NB4 (cell line): ENCODE measurements at regions not wholly inside any gene's neighbourhood (a gene's known extent, or its start where the extent isn't known, plus 50 kb on each side); places are given as distances from the start of the nearest gene placed in this dataset.

Source experiments
- DNase-seq: peaks from one replicate; pipeline ENCODE4 v3.0.0; 2010; ENCODE audit warnings: low read depth
- H3K4me3 ChIP-seq: one replicate; pipeline ENCODE4 v1.5.1; 2011; ENCODE audit warnings: mild to moderate bottlenecking, low read depth, low read length, moderate library complexity
- MYC ChIP-seq: IDR thresholded peaks from 2 replicates; pipeline ENCODE4 v1.6.1; 2011; ENCODE audit warnings: low read depth, low read length
- POLR2A ChIP-seq: IDR thresholded peaks from 2 replicates; pipeline ENCODE4 v1.6.1; 2011; ENCODE audit warnings: mild to moderate bottlenecking; ENCODE audit not compliant: insufficient read length; ENCODE audit errors: extremely low read depth
- TF ChIP-seq, protein P1 (sequence below): IDR thresholded peaks from 2 replicates; pipeline ENCODE4 v1.6.1; 2011; ENCODE audit warnings: low read depth, low read length
- TF ChIP-seq, protein P2 (sequence below): IDR thresholded peaks from one replicate; pipeline ENCODE4 v1.5.1; 2012; ENCODE audit warnings: low read depth, low read length

DNA sequence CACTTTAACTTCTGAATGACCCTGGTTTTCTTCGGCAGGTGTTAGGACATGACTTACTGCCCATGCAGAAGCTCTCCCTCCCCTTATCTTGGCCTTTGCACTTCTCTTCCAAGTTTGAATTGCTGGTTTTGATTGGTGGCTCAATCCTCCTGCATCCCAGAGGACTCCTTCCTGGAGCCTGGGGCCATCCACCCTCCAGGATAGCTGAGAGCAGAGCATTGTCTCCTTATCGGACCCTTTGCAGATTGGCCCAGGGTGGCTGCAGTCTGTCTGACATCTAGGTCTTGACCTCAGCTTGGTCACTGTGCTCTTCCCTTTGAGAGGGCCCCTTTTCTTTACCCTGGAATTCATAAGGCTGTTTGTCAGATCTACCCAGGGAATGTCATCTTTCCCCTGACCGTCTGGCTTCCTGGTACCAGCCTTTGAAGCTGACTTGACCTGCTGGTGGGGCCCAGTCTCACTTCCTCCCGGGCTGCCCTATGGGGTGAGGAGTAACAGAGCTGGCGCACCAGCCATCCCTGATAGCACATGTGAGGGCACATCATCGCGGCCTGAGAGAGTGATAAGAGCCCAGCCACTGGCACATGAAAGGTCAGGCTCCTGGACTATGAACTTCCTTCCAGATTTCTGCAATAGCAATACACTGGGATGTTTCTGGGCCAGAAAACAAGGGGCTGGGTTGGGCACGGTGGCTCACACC is 172.9 kb upstream of the UBL3 start:
- no peak overlapping the region for H3K4me3 ChIP-seq
- DNase-seq = no peak
- TF ChIP-seq, protein P1, sequence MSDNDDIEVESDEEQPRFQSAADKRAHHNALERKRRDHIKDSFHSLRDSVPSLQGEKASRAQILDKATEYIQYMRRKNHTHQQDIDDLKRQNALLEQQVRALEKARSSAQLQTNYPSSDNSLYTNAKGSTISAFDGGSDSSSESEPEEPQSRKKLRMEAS = no peak
- TF ChIP-seq, protein P2, sequence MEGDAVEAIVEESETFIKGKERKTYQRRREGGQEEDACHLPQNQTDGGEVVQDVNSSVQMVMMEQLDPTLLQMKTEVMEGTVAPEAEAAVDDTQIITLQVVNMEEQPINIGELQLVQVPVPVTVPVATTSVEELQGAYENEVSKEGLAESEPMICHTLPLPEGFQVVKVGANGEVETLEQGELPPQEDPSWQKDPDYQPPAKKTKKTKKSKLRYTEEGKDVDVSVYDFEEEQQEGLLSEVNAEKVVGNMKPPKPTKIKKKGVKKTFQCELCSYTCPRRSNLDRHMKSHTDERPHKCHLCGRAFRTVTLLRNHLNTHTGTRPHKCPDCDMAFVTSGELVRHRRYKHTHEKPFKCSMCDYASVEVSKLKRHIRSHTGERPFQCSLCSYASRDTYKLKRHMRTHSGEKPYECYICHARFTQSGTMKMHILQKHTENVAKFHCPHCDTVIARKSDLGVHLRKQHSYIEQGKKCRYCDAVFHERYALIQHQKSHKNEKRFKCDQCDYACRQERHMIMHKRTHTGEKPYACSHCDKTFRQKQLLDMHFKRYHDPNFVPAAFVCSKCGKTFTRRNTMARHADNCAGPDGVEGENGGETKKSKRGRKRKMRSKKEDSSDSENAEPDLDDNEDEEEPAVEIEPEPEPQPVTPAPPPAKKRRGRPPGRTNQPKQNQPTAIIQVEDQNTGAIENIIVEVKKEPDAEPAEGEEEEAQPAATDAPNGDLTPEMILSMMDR = no peak
- TF ChIP-seq MYC (no peak), POLR2A (no peak)

DNA sequence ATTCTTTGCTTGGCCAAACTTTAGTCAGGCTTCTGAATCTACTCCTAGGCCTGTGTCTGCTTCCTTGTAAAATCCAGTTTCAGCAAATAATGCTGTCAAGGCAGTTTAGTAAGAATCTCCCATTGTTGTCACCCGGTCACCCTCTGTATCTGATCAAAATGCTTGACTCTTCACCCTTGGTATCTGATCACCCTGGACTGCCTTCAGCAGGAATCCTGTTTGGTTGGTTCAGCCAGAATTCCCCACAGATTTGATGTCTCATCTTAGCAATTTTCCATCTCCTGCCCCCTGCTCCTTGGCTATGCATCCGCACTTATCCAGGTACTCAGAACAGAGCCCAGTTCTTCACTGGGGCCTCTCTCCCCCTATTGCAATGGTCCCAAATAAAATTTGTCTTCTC is 172.4 kb upstream of the UBL3 start:
- H3K4me3 ChIP-seq = no peak overlapping the region
- no peak for TF ChIP-seq POLR2A
- TF ChIP-seq, protein P2 = no peak
- TF ChIP-seq MYC = no peak
- TF ChIP-seq, protein P1 = no peak
- no peak for DNase-seq

DNA sequence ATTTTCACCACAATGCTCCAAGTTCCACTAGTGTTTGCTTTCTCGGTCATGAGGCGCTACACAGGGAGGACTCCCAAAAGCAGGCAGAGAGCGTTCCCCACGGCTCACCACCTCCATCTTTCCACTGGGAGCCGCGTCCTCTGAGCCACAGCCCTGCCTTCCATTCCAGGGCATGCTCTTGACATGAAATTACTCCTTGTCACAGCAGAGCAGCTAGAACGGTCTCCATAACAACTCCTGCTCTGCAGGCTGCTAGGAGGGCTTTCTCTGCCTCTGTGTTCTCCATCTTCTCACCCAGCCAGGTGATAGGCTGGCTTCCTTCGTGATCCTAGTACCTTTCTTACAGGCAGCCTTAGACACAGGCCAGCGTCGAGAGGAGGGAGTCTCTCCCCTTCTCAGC is 171.8 kb upstream of the UBL3 start:
- DNase-seq = no peak
- H3K4me3 ChIP-seq = no peak overlapping the region
- TF ChIP-seq, protein P2 = no peak
- TF ChIP-seq, protein P1 = no peak
- no peak for TF ChIP-seq MYC
- no peak for TF ChIP-seq POLR2A

DNA sequence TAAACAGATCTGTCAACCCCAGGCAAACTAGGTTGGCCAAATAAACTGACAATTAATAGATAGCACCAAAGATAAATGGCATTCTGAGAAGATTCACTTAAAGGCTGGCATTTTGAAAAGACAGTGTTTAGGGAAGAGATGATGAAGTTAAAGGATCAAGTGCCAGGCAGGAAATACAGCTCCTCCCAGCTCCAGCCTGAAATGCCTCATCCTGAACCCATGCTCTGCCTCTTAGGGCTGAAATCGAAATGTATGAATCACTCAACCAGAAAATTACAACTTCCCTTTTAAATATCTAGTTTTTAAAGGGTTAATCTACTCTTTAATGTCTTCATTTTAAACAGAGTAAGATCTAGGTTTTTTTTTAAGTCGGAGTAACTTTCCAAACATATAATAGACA is 171.2 kb upstream of the UBL3 start:
- H3K4me3 ChIP-seq = no peak overlapping the region
- TF ChIP-seq, protein P2 = no peak
- no peak for TF ChIP-seq MYC
- TF ChIP-seq POLR2A = no peak
- TF ChIP-seq, protein P1 = no peak
- peak; percentile 34 for DNase-seq

DNA sequence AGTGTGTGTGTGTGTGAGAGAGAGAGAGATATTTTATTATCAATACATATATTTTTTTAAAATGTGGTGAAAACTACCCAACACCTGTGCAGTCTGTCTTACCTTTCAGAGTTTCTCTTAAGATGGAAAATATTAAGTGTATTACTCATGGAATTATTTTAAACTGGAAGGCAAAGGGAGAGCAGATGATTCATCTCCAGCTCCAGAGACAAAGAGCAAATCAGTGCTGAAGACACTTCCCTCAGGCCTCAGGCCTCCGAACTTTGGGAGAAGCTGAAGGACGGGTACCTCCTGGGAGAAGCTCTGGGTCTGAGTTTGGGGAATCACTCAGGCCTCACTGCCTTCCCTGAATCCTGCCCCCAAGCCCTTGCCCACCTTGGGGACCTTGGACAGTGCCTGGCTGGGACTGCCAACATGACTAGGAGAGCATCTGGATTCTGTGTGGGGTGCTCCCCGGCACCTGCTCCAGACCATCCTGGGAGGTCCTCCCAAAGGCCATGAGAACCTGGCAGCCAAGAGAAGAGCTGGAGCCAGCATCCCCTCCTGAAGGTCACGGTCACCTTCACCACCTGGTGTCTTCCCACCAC is 170.4 kb upstream of the UBL3 start:
- no peak overlapping the region for H3K4me3 ChIP-seq
- TF ChIP-seq POLR2A (no peak), MYC (no peak)
- TF ChIP-seq, protein P2 = no peak
- TF ChIP-seq, protein P1 = no peak
- no peak for DNase-seq
